Small intestine (tissue), 7 donors: ENCODE measurements at regions not wholly inside any gene's neighbourhood (a gene's known extent, or its start where the extent isn't known, plus 50 kb on each side); places are given as distances from the start of the nearest gene placed in this dataset.

Experiments
- DNase-seq, 2 donors: peaks; one replicate each; pipeline versions ENCODE4 v3.0.0 to v3.0.0-alpha.2; 2013
- FAIRE-seq: peaks from 2 replicates; lab custom pipeline; 2012; peaks lifted over from hg19 to GRCh38; lab: Jason Lieb, UNC
- H3K27ac ChIP-seq, 3 donors: one replicate each; pipeline ENCODE4 v1.5.1; 2013; ENCODE audit warnings: low read length in 2 of 3, mild to moderate bottlenecking in 2 of 3, control low read depth in 1 of 3, inconsistent platforms in 1 of 3, low read depth in 1 of 3, moderate library complexity in 1 of 3
- H3K27me3 ChIP-seq, 3 donors: one replicate each; pipeline ENCODE4 v1.6.1; 2013; ENCODE audit warnings: low read length in 3 of 3, inconsistent platforms in 1 of 3; ENCODE audit not compliant: control insufficient read depth in 3 of 3, insufficient read depth in 3 of 3
- H3K36me3 ChIP-seq, 3 donors: one replicate each; pipeline ENCODE4 v1.6.1; 2013; ENCODE audit warnings: low read length in 3 of 3, inconsistent platforms in 1 of 3, low read depth in 1 of 3, mild to moderate bottlenecking in 1 of 3, moderate library complexity in 1 of 3; ENCODE audit not compliant: control insufficient read depth in 3 of 3, insufficient read depth in 2 of 3
- H3K4me1 ChIP-seq, 3 donors: one replicate each; pipeline ENCODE4 v1.6.1; 2013; ENCODE audit warnings: low read length in 2 of 3, inconsistent platforms in 1 of 3, low read depth in 1 of 3, mild to moderate bottlenecking in 1 of 3, moderate library complexity in 1 of 3; ENCODE audit not compliant: control insufficient read depth in 3 of 3, insufficient read depth in 2 of 3
- H3K4me3 ChIP-seq, 3 donors: one replicate each; pipeline ENCODE4 v1.5.1; 2013; ENCODE audit warnings: low read length in 3 of 3, control low read depth in 1 of 3, inconsistent platforms in 1 of 3, low read depth in 1 of 3, mild to moderate bottlenecking in 1 of 3, moderate library complexity in 1 of 3
- H3K9me3 ChIP-seq, 2 donors: one replicate each; pipeline ENCODE4 v1.6.1; 2013; ENCODE audit warnings: low read depth in 1 of 2, low read length in 1 of 2; ENCODE audit not compliant: control insufficient read depth in 2 of 2, insufficient read depth in 1 of 2
- whole genome bisulfite sequencing, 3 donors: extraction: QIAGEN DNeasy Blood & Tissue Kit; methylation state at CpG; one replicate each; pipeline ENCODE4 v1.1.7; 2013; 5-methylcytosine and 5-hydroxymethylcytosine counted together
- donor health status: healthy with polysubstance abuse.
- donor health status: control.
- donor health status: control.
- donor health status: Bipolar disorder and iron deficiency.
- donor health status: healthy.

- no peak for DNase-seq
- 68 to 77% (median 69%) methylated on average over 8 of the region's 8 CpGs for WGBS, 3 donors
- Histone ChIP-seq H3K27ac (peak overlapping the region in 1 of 3 donors; percentile 0), H3K27me3 (no peaks in the 10 kb centered on the region), H3K4me3 (no peak overlapping the region), H3K36me3 (no peaks in the 10 kb centered on the region), H3K9me3 (no peaks in the 10 kb centered on the region), H3K4me1 (no peaks in the 10 kb centered on the region)
- no peak for FAIRE-seq
Observed at GRCh38 chr2:21453723-21454450, 330.1 kb downstream of the TDRD15 start.

- Histone ChIP-seq H3K4me1 (no peaks in the 10 kb centered on the region), H3K9me3 (no peaks in the 10 kb centered on the region), H3K27me3 (no peaks in the 10 kb centered on the region), H3K36me3 (no peaks in the 10 kb centered on the region), H3K27ac (no peak overlapping the region), H3K4me3 (no peak overlapping the region)
- DNase-seq = no peak
- no peak for FAIRE-seq
- 32 to 60% (median 42%) methylated on average over 2 of the region's 2 CpGs for WGBS, 3 donors
Observed at GRCh38 chr2:21454839-21455238, 331.1 kb downstream of the TDRD15 start.

- no peaks in the 10 kb centered on the region for H3K27me3 ChIP-seq
- H3K4me3 ChIP-seq = no peak overlapping the region
- H3K9me3 ChIP-seq = no peaks in the 10 kb centered on the region
- H3K36me3 ChIP-seq = no peaks in the 10 kb centered on the region
- H3K27ac ChIP-seq = no peak overlapping the region
- DNase-seq (no peak), FAIRE-seq (no peak)
- WGBS, 3 donors = 60 to 63% (median 62%) methylated on average over 3 of the region's 3 CpGs
- H3K4me1 ChIP-seq = no peaks in the 10 kb centered on the region
Observed at GRCh38 chr2:21461754-21462240, 338.0 kb downstream of the TDRD15 start.

- FAIRE-seq = no peak
- Histone ChIP-seq H3K4me1 (no peaks in the 10 kb centered on the region), H3K27ac (no peak overlapping the region), H3K4me3 (no peak overlapping the region), H3K36me3 (no peaks in the 10 kb centered on the region), H3K9me3 (no peaks in the 10 kb centered on the region), H3K27me3 (no peaks in the 10 kb centered on the region)
- peak in 1 of 2 donors; percentile 3 for DNase-seq
- 52 to 71% (median 65%) methylated on average over 1 of the region's 1 CpG for WGBS, 3 donors
Observed at GRCh38 chr2:21466341-21466927, 342.7 kb downstream of the TDRD15 start.

GRCh38 chr2:21467280-21467818 is 343.6 kb downstream of the TDRD15 start:
- Histone ChIP-seq H3K4me3 (no peak overlapping the region), H3K27ac (no peak overlapping the region), H3K27me3 (no peaks in the 10 kb centered on the region), H3K36me3 (no peaks in the 10 kb centered on the region), H3K4me1 (no peaks in the 10 kb centered on the region), H3K9me3 (no peaks in the 10 kb centered on the region)
- DNase-seq = no peak
- no peak for FAIRE-seq
- WGBS, 3 donors = 58 to 68% (median 60%) methylated on average over 1 of the region's 1 CpG

GRCh38 chr2:21467910-21468309 is 344.1 kb downstream of the TDRD15 start:
- Histone ChIP-seq H3K27me3 (no peaks in the 10 kb centered on the region), H3K9me3 (no peaks in the 10 kb centered on the region), H3K36me3 (no peaks in the 10 kb centered on the region), H3K4me3 (no peak overlapping the region), H3K27ac (no peak overlapping the region), H3K4me1 (no peaks in the 10 kb centered on the region)
- DNase-seq (no peak), FAIRE-seq (no peak)
- WGBS, 3 donors = 57 to 75% (median 62%) methylated on average over 2 of the region's 2 CpGs

GRCh38 chr2:21468624-21469023 is 344.9 kb downstream of the TDRD15 start:
- H3K9me3 ChIP-seq = no peaks in the 10 kb centered on the region
- H3K27ac ChIP-seq = no peak overlapping the region
- H3K36me3 ChIP-seq = no peaks in the 10 kb centered on the region
- H3K4me1 ChIP-seq = no peaks in the 10 kb centered on the region
- FAIRE-seq (no peak), DNase-seq (no peak)
- WGBS, 3 donors = 52 to 73% (median 55%) methylated on average over 4 of the region's 4 CpGs
- no peaks in the 10 kb centered on the region for H3K27me3 ChIP-seq
- no peak overlapping the region for H3K4me3 ChIP-seq

GRCh38 chr2:21469158-21469557 is 345.4 kb downstream of the TDRD15 start:
- Histone ChIP-seq H3K27me3 (no peaks in the 10 kb centered on the region), H3K4me1 (no peaks in the 10 kb centered on the region), H3K4me3 (no peak overlapping the region), H3K36me3 (no peaks in the 10 kb centered on the region), H3K9me3 (no peaks in the 10 kb centered on the region), H3K27ac (no peak overlapping the region)
- FAIRE-seq (no peak), DNase-seq (no peak)
- WGBS, 3 donors = 58 to 72% (median 60%) methylated on average over 2 of the region's 2 CpGs
